Upper lobe of right lung (tissue), 1 donor: ENCODE measurements at regions not wholly inside any gene's neighbourhood (a gene's known extent, or its start where the extent isn't known, plus 50 kb on each side); places are given as distances from the start of the nearest gene placed in this dataset.
A peak's percentile ranks its signal among the peaks of the same experiment; 100 is the strongest.
"Not testable (repeated sequence)": the region's sequence is repeated elsewhere in the genome, so short reads cannot be mapped to it uniquely, and the experiment has no call there.

Source experiments
- ATAC-seq: fragments of 200-7000 bp; cut with Tn5 transposase; one replicate; pipeline ENCODE4 v1.9.1; 2020; ENCODE audit warnings: mild to moderate bottlenecking, moderate library complexity
- DNase-seq: peaks from one replicate; pipeline ENCODE4 v3.0.0-alpha.2; 2020
- H3K27ac ChIP-seq: fragments of 200-600 bp; one replicate; pipeline ENCODE4 v1.8.0; 2022
- H3K27me3 ChIP-seq: fragments of 200-600 bp; one replicate; pipeline ENCODE4 v1.8.0; 2022; ENCODE audit warnings: mild to moderate bottlenecking
- H3K36me3 ChIP-seq: fragments of 200-600 bp; one replicate; pipeline ENCODE4 v1.8.0; 2022
- H3K4me1 ChIP-seq: fragments of 200-600 bp; one replicate; pipeline ENCODE4 v1.8.0; 2022
- H3K4me3 ChIP-seq: fragments of 200-600 bp; one replicate; pipeline ENCODE4 v1.8.0; 2022; ENCODE audit warnings: mild to moderate bottlenecking
- H3K9me3 ChIP-seq: fragments of 200-600 bp; one replicate; pipeline ENCODE4 v1.8.0; 2022
- CTCF ChIP-seq: fragments of 200-600 bp; IDR thresholded peaks from one replicate; pipeline ENCODE4 v1.8.0; 2022; ENCODE audit warnings: antibody characterized with exemption
- intact Hi-C: fragments of 100-400 bp; cut with DNase I; formaldehyde crosslinking; loops from one replicate; pipeline ENCODE4 v1.11.0; 2022
- donor health status: DM: no; HTN: yes; CAD: no; lungs with severe emphysema.

GRCh38 chrX:23061116-23061515, 61.4 kb downstream of the DDX53 start:
- no peak overlapping the region for H3K4me3 ChIP-seq
- DNase-seq (no peak), ATAC-seq (no peak)
- H3K9me3 ChIP-seq = no peaks in the 10 kb centered on the region
- TF ChIP-seq CTCF = no peak
- H3K36me3 ChIP-seq = no peaks in the 10 kb centered on the region
- no peaks in the 10 kb centered on the region for H3K27me3 ChIP-seq
- intact Hi-C loops = no loop called here
- H3K27ac ChIP-seq = no peak overlapping the region
- no peaks in the 10 kb centered on the region for H3K4me1 ChIP-seq

GRCh38 chrX:23062359-23062758, 62.6 kb downstream of the DDX53 start:
- intact Hi-C loops = no loop called here
- no peaks in the 10 kb centered on the region for H3K4me1 ChIP-seq
- ATAC-seq (no peak), DNase-seq (no peak)
- no peak for TF ChIP-seq CTCF
- H3K27me3 ChIP-seq = no peaks in the 10 kb centered on the region
- H3K36me3 ChIP-seq = no peaks in the 10 kb centered on the region
- H3K4me3 ChIP-seq = no peak overlapping the region
- no peaks in the 10 kb centered on the region for H3K9me3 ChIP-seq
- no peak overlapping the region for H3K27ac ChIP-seq

- Histone ChIP-seq H3K27me3 (no peaks in the 10 kb centered on the region), H3K36me3 (no peaks in the 10 kb centered on the region), H3K27ac (no peak overlapping the region), H3K9me3 (no peaks in the 10 kb centered on the region), H3K4me1 (no peaks in the 10 kb centered on the region), H3K4me3 (no peak overlapping the region)
- TF ChIP-seq CTCF = no peak
- no peak for DNase-seq
- intact Hi-C loops = no loop called here
- no peak for ATAC-seq
Measured at GRCh38 chrX:23066588-23067281, 67.0 kb downstream of the DDX53 start.

GRCh38 chrX:23075461-23075860, 75.7 kb downstream of the DDX53 start:
- H3K27ac ChIP-seq, H3K9me3 ChIP-seq, H3K36me3 ChIP-seq, intact Hi-C loops, H3K4me3 ChIP-seq, DNase-seq, H3K27me3 ChIP-seq, H3K4me1 ChIP-seq: not testable (repeated sequence)
- peak; percentile 46 for ATAC-seq

GRCh38 chrX:23079347-23079746, 79.6 kb downstream of the DDX53 start:
- Histone ChIP-seq H3K27me3 (no peaks in the 10 kb centered on the region), H3K9me3 (no peaks in the 10 kb centered on the region), H3K36me3 (no peaks in the 10 kb centered on the region), H3K4me1 (no peaks in the 10 kb centered on the region), H3K27ac (no peak overlapping the region), H3K4me3 (no peak overlapping the region)
- ATAC-seq (no peak), DNase-seq (no peak)
- TF ChIP-seq CTCF = no peak
- intact Hi-C loops = no loop called here

- Histone ChIP-seq H3K36me3 (no peaks in the 10 kb centered on the region), H3K4me1 (no peaks in the 10 kb centered on the region), H3K27me3 (no peaks in the 10 kb centered on the region), H3K4me3 (no peak overlapping the region), H3K27ac (no peak overlapping the region), H3K9me3 (no peaks in the 10 kb centered on the region)
- no peak for ATAC-seq
- intact Hi-C loops = no loop called here
- DNase-seq = no peak
- no peak for TF ChIP-seq CTCF
Measured at GRCh38 chrX:23100826-23101225, 101.1 kb downstream of the DDX53 start.
